NOMO-1 treated with dmso at 0.1 percent for 144 hours (cell line): ENCODE measurements at regions not wholly inside any gene's neighbourhood (a gene's known extent, or its start where the extent isn't known, plus 50 kb on each side); places are given as distances from the start of the nearest gene placed in this dataset.
"Not testable (repeated sequence)": the region's sequence is repeated elsewhere in the genome, so short reads cannot be mapped to it uniquely, and the experiment has no call there.

ENCODE experiments used
- DNase-seq: peaks from one replicate; lab custom pipeline; 2025; ENCODE audit not compliant: unreplicated experiment; lab: John Stamatoyannopoulos, UW

- DNase-seq = no peak
These were observed 662.5 kb downstream of the LUZP2 start for GRCh38 chr11:25159341-25159740.

- no peak for DNase-seq
These were observed 666.6 kb downstream of the LUZP2 start for GRCh38 chr11:25163421-25163820.

- DNase-seq = no peak
These were observed 683.3 kb downstream of the LUZP2 start for GRCh38 chr11:25180187-25180586.

- DNase-seq = no peak
These were observed 686.6 kb downstream of the LUZP2 start for GRCh38 chr11:25183411-25183810.

- DNase-seq = no peak
These were observed 700.7 kb downstream of the LUZP2 start for GRCh38 chr11:25197515-25197914.

- no peak for DNase-seq
These were observed 701.9 kb downstream of the LUZP2 start for GRCh38 chr11:25198704-25199103.

- DNase-seq = no peak
These were observed 704.1 kb downstream of the LUZP2 start for GRCh38 chr11:25200925-25201324.

GRCh38 chr11:25206762-25207161 lies 709.9 kb downstream of the LUZP2 start:
- DNase-seq = no peak

- no peak for DNase-seq
These were observed 714.9 kb downstream of the LUZP2 start for GRCh38 chr11:25211635-25212254.

GRCh38 chr11:25214535-25215176 lies 717.8 kb downstream of the LUZP2 start:
- DNase-seq = no peak

- DNase-seq = no peak
These were observed 721.2 kb downstream of the LUZP2 start for GRCh38 chr11:25218036-25218435.

- DNase-seq = no peak
These were observed 728.2 kb downstream of the LUZP2 start for GRCh38 chr11:25225078-25225477.

GRCh38 chr11:25242928-25243327 lies 746.1 kb downstream of the LUZP2 start:
- no peak for DNase-seq

- DNase-seq = no peak
These were observed 747.3 kb downstream of the LUZP2 start for GRCh38 chr11:25244126-25244525.

GRCh38 chr11:25247336-25247735 lies 750.5 kb downstream of the LUZP2 start:
- no peak for DNase-seq

- DNase-seq = no peak
These were observed 756.0 kb downstream of the LUZP2 start for GRCh38 chr11:25252854-25253253.

GRCh38 chr11:25263861-25264260 lies 767.0 kb downstream of the LUZP2 start:
- not testable (repeated sequence) for DNase-seq

GRCh38 chr11:25271301-25271700 lies 774.4 kb downstream of the LUZP2 start:
- DNase-seq = no peak

- no peak for DNase-seq
These were observed 775.4 kb downstream of the LUZP2 start for GRCh38 chr11:25272214-25272613.

GRCh38 chr11:25280821-25281220 lies 784.0 kb downstream of the LUZP2 start:
- DNase-seq = not testable (repeated sequence)

- DNase-seq = no peak
These were observed 796.3 kb downstream of the LUZP2 start for GRCh38 chr11:25293166-25293565.

GRCh38 chr11:25298450-25298849 lies 801.6 kb downstream of the LUZP2 start:
- no peak for DNase-seq

- DNase-seq = no peak
These were observed 813.0 kb downstream of the LUZP2 start for GRCh38 chr11:25309818-25310217.
